HUES6 (cell line): ENCODE measurements at regions not wholly inside any gene's neighbourhood (a gene's known extent, or its start where the extent isn't known, plus 50 kb on each side); places are given as distances from the start of the nearest gene placed in this dataset.

ENCODE experiments used
- H3K27ac ChIP-seq: 2 replicates; pipeline ENCODE4 v1.7.0; 2013; ENCODE audit warnings: low read depth, mild to moderate bottlenecking, low read length, inconsistent platforms
- H3K27me3 ChIP-seq: 2 replicates; pipeline ENCODE4 v1.6.1; 2013; ENCODE audit warnings: low read length; ENCODE audit not compliant: control insufficient read depth, insufficient read depth
- H3K36me3 ChIP-seq: 2 replicates; pipeline ENCODE4 v1.6.1; 2013; ENCODE audit warnings: low read length; ENCODE audit not compliant: control insufficient read depth, insufficient read depth
- H3K4me1 ChIP-seq: 2 replicates; pipeline ENCODE4 v1.6.1; 2013; ENCODE audit warnings: low read length; ENCODE audit not compliant: control insufficient read depth, insufficient read depth
- H3K4me3 ChIP-seq: 2 replicates; pipeline ENCODE4 v1.5.1; 2013; ENCODE audit warnings: low read depth, low read length
- H3K9ac ChIP-seq: one replicate; pipeline ENCODE4 v1.6.1; 2013; ENCODE audit warnings: mild to moderate bottlenecking, low read length
- H3K9me3 ChIP-seq: 2 replicates; pipeline ENCODE4 v1.6.1; 2013; ENCODE audit warnings: low read depth, low read length; ENCODE audit not compliant: control insufficient read depth, insufficient read depth

DNA sequence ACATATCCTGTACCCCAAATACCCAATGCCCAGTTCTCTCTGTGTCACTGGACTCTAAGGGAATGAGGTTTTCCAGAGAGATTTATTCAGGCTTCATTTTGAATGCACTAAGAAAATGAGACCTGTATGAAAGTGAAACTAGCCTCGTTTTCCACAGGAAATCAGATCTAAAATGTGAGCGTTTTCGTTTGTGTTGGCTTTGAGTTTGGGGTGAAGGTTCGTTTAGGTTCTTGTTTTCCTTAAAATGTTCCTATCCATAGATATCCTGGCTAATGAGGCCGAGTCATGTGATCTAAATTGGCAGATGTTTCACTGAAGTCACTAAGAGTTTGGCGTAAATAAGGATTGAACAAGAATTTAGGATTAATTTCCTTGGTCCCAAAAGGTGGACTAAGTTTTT, 90.9 kb upstream of the BMPER start:
- Histone ChIP-seq H3K27ac (no peak overlapping the region), H3K36me3 (no peaks in the 10 kb centered on the region), H3K9ac (no peak overlapping the region), H3K9me3 (no peaks in the 10 kb centered on the region), H3K27me3 (no peaks in the 10 kb centered on the region), H3K4me1 (no peaks in the 10 kb centered on the region), H3K4me3 (no peak overlapping the region)

DNA sequence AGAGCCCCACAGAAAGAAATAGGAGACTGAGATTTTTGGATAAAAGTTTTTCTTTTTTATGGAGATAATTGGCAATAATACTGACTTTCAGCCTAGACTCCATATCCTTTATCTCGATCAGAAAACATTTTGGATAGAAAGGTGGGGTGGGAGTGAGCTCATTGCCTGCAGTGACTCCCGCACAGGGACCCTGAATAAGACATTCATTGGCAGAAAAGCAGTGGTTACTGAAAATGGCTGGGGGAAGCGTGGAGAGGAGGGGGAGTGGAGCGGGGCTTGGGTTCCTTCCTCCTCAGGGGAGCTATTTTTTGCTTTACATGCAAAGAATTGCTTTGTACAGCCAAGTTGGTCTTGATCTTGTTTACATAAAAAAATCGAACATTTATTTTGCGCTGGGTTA, 90.4 kb upstream of the BMPER start:
- no peaks in the 10 kb centered on the region for H3K27me3 ChIP-seq
- peaks cover 5% of the 10 kb centered on the region; the same call in 1 of the 2 replicates for H3K9me3 ChIP-seq
- H3K4me1 ChIP-seq = no peaks in the 10 kb centered on the region
- H3K4me3 ChIP-seq = no peak overlapping the region
- H3K27ac ChIP-seq = no peak overlapping the region
- no peaks in the 10 kb centered on the region for H3K36me3 ChIP-seq
- H3K9ac ChIP-seq = no peak overlapping the region

DNA sequence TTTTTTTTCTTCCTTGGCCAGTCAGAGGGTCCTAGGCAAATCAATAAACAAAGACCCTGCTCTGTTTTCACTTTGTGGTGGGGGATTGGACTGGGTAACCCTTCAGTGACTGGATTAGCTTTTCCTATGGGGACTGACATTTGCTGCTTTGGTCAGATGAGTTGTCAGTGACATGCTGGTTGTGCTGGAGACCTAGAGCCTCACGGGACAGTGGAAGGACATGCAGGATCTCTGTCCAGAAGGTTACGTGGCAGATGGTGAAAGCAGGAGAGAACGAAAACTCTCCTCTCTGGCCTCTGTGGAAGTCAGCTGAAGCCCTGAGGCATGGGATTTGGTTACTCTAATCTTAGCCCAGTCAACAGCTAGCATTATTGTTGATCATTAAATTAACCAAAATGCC, 90.0 kb upstream of the BMPER start:
- Histone ChIP-seq H3K9ac (no peak overlapping the region), H3K4me1 (no peaks in the 10 kb centered on the region), H3K27me3 (no peaks in the 10 kb centered on the region), H3K9me3 (peaks cover 8% of the 10 kb centered on the region; the same call in 1 of the 2 replicates), H3K27ac (no peak overlapping the region), H3K36me3 (no peaks in the 10 kb centered on the region), H3K4me3 (no peak overlapping the region)

DNA sequence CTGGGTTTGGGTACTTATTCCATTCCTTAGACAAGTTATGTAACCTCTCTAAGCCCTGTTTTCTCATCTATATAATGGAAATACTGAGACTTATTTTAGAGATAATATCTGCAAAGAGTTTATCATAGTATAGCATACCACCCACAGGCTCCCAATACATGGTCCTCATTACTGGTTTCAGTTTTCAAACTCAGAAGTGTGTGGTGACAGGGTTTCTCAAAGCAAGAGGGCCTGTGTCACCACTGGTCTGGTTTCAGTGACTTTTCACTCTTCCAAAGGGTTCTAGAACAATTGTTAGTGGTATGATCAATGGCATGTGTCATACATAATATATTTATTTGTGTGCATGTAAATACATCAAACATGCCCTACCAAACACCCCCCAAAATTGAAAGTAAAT, 89.2 kb upstream of the BMPER start:
- H3K4me3 ChIP-seq = no peak overlapping the region
- H3K4me1 ChIP-seq = no peaks in the 10 kb centered on the region
- H3K27me3 ChIP-seq = no peaks in the 10 kb centered on the region
- H3K9ac ChIP-seq = no peak overlapping the region
- H3K27ac ChIP-seq = no peak overlapping the region
- peaks cover 8% of the 10 kb centered on the region; the same call in 1 of the 2 replicates for H3K9me3 ChIP-seq
- no peaks in the 10 kb centered on the region for H3K36me3 ChIP-seq

DNA sequence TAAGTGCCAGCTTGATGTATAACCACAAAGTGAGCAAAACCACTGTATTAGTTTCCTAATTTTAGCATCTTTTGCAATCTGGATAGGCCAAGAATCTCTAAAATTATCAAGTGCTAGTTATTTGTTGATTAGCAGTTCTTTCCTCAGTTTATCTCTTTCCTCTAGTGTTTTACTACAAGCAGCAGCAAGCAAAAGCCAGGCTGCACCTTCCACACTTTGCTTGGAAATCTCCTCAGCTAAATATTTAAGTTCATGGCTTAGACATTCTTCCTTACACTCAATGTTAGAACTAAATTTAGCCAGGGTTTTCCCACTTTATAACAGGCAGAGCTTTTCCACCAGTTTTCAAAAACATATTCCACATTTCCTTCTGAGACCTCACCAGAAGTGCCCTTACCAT, 85.7 kb upstream of the BMPER start:
- no peaks in the 10 kb centered on the region for H3K4me1 ChIP-seq
- peaks cover 8% of the 10 kb centered on the region; the same call in 1 of the 2 replicates for H3K9me3 ChIP-seq
- no peak overlapping the region for H3K4me3 ChIP-seq
- no peaks in the 10 kb centered on the region for H3K27me3 ChIP-seq
- no peaks in the 10 kb centered on the region for H3K36me3 ChIP-seq
- H3K27ac ChIP-seq = no peak overlapping the region
- no peak overlapping the region for H3K9ac ChIP-seq

DNA sequence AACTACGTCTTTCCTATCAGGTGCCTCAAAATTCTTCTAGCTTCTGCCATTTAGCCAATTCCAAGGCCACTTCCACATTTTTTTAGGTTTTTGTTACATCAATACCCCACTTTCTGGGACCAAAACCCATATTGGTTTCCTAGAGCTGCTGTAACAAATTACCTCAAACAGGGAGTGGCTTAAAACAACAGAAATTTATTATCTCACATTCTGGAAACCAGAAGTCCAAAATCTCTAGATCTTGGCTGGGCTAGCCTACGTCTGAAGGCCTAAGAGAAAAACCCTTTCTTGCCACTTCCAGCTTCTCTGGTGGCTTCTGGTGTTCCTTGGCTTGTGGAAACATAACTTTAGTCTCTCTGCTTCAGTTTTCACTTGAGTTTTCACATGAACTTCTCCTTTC, 85.1 kb upstream of the BMPER start:
- Histone ChIP-seq H3K27me3 (no peaks in the 10 kb centered on the region), H3K27ac (no peak overlapping the region), H3K9me3 (peaks cover 8% of the 10 kb centered on the region; the same call in 1 of the 2 replicates), H3K36me3 (no peaks in the 10 kb centered on the region), H3K4me1 (no peaks in the 10 kb centered on the region), H3K9ac (no peak overlapping the region), H3K4me3 (no peak overlapping the region)

DNA sequence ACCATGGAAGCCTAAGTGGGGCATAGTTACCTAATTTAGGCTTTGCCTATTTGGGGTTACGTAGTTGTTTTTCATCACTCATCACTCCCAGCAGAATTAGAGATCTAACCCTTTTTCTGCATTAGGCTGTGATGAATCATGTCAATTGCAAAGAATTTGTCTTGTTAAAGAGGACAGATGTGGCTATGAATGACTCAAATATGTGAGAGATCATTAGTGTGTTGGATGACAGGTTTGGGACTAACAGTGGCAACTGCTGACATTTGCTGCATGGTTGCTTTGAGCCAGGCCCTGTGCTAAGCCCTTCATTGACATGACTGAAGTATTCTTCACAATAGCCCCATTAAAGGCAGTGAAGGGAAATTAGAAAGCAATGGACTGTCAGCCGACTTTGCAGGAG, 83.4 kb upstream of the BMPER start:
- Histone ChIP-seq H3K9ac (no peak overlapping the region), H3K4me1 (no peaks in the 10 kb centered on the region), H3K4me3 (no peak overlapping the region), H3K27ac (no peak overlapping the region), H3K9me3 (peaks cover 8% of the 10 kb centered on the region; the same call in 1 of the 2 replicates), H3K27me3 (no peaks in the 10 kb centered on the region), H3K36me3 (no peaks in the 10 kb centered on the region)

DNA sequence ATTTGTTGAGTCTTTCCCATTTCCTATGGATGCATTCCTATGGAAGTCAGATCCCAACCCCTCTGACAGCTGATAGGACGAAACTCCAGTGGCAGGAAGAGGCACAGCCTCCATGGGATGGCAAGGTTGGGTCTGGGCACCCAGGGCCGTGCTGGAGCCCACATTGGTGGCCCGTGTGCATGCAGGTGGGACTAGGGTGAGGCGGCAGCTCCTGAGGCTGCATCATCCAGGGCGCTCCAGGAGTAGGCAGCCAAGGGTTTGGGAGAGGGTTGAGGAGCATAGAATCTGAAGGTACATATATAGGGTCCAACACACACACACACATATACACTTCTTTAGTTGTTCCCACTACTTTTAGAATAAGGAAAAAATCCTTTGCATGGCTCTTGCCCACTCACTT, 81.4 kb upstream of the BMPER start:
- no peak overlapping the region for H3K9ac ChIP-seq
- H3K27me3 ChIP-seq = no peaks in the 10 kb centered on the region
- H3K27ac ChIP-seq = no peak overlapping the region
- peaks cover 8% of the 10 kb centered on the region; the same call in 1 of the 2 replicates for H3K9me3 ChIP-seq
- H3K36me3 ChIP-seq = no peaks in the 10 kb centered on the region
- H3K4me3 ChIP-seq = no peak overlapping the region
- no peaks in the 10 kb centered on the region for H3K4me1 ChIP-seq

DNA sequence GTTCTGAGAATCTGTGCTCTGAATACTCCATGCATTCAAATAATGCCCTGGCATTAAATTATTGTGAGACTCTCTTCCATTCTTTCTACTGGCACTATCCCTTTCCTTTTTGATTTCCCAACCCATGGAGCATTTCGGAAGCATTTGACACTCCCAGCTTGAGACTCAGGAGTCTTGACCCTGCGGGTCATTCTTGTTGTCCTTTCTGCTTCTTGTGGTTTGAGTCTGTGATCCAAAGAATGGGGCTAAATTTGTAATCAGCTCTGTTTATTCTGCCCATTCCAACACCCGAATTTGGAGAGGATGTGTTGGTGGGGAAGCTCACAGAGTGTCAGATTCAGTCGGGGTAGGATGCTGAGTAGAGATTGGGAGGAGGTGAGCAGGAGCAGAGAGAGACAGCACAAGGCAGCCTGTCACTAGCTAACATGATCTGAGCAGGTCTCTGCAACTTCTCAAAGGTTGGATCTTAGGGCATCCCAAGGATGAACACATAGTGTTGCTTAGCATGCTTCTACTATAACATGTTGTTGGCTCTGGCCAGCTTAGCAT, 80.4 kb upstream of the BMPER start:
- H3K27me3 ChIP-seq = no peaks in the 10 kb centered on the region
- peaks cover 3% of the 10 kb centered on the region; the same call in 1 of the 2 replicates for H3K9me3 ChIP-seq
- H3K4me3 ChIP-seq = no peak overlapping the region
- H3K36me3 ChIP-seq = no peaks in the 10 kb centered on the region
- no peak overlapping the region for H3K27ac ChIP-seq
- H3K4me1 ChIP-seq = no peaks in the 10 kb centered on the region
- H3K9ac ChIP-seq = no peak overlapping the region

DNA sequence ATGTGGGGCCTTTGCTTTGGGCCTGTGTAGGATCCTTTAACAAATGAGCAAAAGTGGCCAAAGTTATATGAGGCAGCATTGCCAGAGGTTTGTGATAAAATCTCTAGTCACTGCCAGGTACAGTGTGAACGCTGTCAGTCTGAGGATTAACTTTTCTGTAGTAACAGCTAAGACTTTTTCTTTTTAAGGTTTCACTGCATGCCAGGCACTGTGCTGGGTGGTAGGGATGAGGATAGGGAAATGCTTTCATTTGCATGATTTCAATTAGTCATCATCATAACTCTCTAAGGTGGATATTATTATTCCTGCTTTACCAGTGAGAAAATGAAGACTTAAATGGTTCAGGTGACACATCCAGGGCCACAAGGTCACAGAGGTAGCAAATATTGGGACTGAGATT, 79.7 kb upstream of the BMPER start:
- H3K27ac ChIP-seq = no peak overlapping the region

DNA sequence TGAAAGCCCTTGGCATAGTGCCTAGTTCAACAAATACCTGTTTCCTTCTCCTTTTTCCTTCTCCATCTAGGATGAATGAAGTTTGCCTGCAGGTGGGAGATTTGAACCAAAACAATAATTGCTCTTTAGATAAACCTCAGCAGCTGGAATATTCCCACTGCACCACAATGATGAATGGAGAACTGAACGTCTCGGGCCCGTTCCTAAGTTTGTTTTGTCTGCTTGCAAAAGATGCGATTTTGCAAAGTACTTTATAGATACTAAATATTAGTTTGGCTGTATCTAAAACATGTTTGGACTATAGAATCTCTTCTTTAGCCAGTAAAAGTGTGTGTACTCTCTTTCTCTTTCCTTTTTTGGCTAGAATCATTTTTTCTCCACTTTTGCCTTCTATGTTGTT, 75.8 kb upstream of the BMPER start:
- Histone ChIP-seq H3K9me3 (no peaks in the 10 kb centered on the region), H3K27me3 (no peaks in the 10 kb centered on the region), H3K4me1 (no peaks in the 10 kb centered on the region), H3K27ac (no peak overlapping the region), H3K9ac (no peak overlapping the region), H3K4me3 (no peak overlapping the region), H3K36me3 (no peaks in the 10 kb centered on the region)

More for the DNA sequence above, 79.7 kb upstream of the BMPER start:
- Histone ChIP-seq H3K9ac (no peak overlapping the region), H3K9me3 (no peaks in the 10 kb centered on the region), H3K36me3 (no peaks in the 10 kb centered on the region), H3K4me3 (no peak overlapping the region), H3K4me1 (no peaks in the 10 kb centered on the region), H3K27me3 (no peaks in the 10 kb centered on the region)
